GM18861 (cell line): ENCODE measurements at regions not wholly inside any gene's neighbourhood (a gene's known extent, or its start where the extent isn't known, plus 50 kb on each side); places are given as distances from the start of the nearest gene placed in this dataset.
A peak's percentile ranks its signal among the peaks of the same experiment; 100 is the strongest.
"Not testable (repeated sequence)": the region's sequence is repeated elsewhere in the genome, so short reads cannot be mapped to it uniquely, and the experiment has no call there.

Source experiments
- ATAC-seq: cut with Tn5 transposase; IDR thresholded peaks from one replicate; pipeline ENCODE4 v1.9.1; 2021; ENCODE audit not compliant: unreplicated experiment

GRCh38 chr5:126098330-126099017, 324.7 kb upstream of the GRAMD2B start:
- no peak for ATAC-seq

GRCh38 chr5:126099077-126099476, 324.1 kb upstream of the GRAMD2B start:
- no peak for ATAC-seq

- no peak for ATAC-seq
Observed at GRCh38 chr5:126100767-126101166, 322.4 kb upstream of the GRAMD2B start.

- ATAC-seq: no peak
Observed at GRCh38 chr5:126101901-126102300, 321.3 kb upstream of the GRAMD2B start.

- no peak for ATAC-seq
Observed at GRCh38 chr5:126103050-126103449, 320.2 kb upstream of the GRAMD2B start.

GRCh38 chr5:126103868-126104267, 319.3 kb upstream of the GRAMD2B start:
- no peak for ATAC-seq

GRCh38 chr5:126104341-126104740, 318.9 kb upstream of the GRAMD2B start:
- ATAC-seq: no peak

- no peak for ATAC-seq
Observed at GRCh38 chr5:126104951-126105350, 318.3 kb upstream of the GRAMD2B start.

GRCh38 chr5:126106029-126106428, 317.2 kb upstream of the GRAMD2B start:
- no peak for ATAC-seq

- ATAC-seq: no peak
Observed at GRCh38 chr5:126107381-126107780, 315.8 kb upstream of the GRAMD2B start.

GRCh38 chr5:126108470-126108869, 314.7 kb upstream of the GRAMD2B start:
- ATAC-seq: no peak

GRCh38 chr5:126115059-126115629, 308.1 kb upstream of the GRAMD2B start:
- no peak for ATAC-seq

GRCh38 chr5:126117044-126117443, 306.2 kb upstream of the GRAMD2B start:
- ATAC-seq: no peak

- no peak for ATAC-seq
Observed at GRCh38 chr5:126119887-126120442, 303.2 kb upstream of the GRAMD2B start.

- no peak for ATAC-seq
Observed at GRCh38 chr5:126120939-126121338, 302.3 kb upstream of the GRAMD2B start.

- no peak for ATAC-seq
Observed at GRCh38 chr5:126122942-126123341, 300.3 kb upstream of the GRAMD2B start.

- peak; percentile 75 for ATAC-seq
Observed at GRCh38 chr5:126124706-126125345, 298.4 kb upstream of the GRAMD2B start.

- ATAC-seq: no peak
Observed at GRCh38 chr5:126125407-126125806, 297.8 kb upstream of the GRAMD2B start.

- ATAC-seq: no peak
Observed at GRCh38 chr5:126126574-126126973, 296.6 kb upstream of the GRAMD2B start.

- not testable (repeated sequence) for ATAC-seq
Observed at GRCh38 chr5:126127371-126127770, 295.8 kb upstream of the GRAMD2B start.

GRCh38 chr5:126129431-126129830, 293.8 kb upstream of the GRAMD2B start:
- no peak for ATAC-seq

- ATAC-seq: no peak
Observed at GRCh38 chr5:126133424-126133823, 289.8 kb upstream of the GRAMD2B start.
